GM21786 (cell line): ENCODE measurements at regions not wholly inside any gene's neighbourhood (a gene's known extent, or its start where the extent isn't known, plus 50 kb on each side); places are given as distances from the start of the nearest gene placed in this dataset.

Experiments used
- ATAC-seq: cut with Tn5 transposase; IDR thresholded peaks from one replicate; pipeline ENCODE4 v1.9.1; 2021; ENCODE audit not compliant: unreplicated experiment

DNA sequence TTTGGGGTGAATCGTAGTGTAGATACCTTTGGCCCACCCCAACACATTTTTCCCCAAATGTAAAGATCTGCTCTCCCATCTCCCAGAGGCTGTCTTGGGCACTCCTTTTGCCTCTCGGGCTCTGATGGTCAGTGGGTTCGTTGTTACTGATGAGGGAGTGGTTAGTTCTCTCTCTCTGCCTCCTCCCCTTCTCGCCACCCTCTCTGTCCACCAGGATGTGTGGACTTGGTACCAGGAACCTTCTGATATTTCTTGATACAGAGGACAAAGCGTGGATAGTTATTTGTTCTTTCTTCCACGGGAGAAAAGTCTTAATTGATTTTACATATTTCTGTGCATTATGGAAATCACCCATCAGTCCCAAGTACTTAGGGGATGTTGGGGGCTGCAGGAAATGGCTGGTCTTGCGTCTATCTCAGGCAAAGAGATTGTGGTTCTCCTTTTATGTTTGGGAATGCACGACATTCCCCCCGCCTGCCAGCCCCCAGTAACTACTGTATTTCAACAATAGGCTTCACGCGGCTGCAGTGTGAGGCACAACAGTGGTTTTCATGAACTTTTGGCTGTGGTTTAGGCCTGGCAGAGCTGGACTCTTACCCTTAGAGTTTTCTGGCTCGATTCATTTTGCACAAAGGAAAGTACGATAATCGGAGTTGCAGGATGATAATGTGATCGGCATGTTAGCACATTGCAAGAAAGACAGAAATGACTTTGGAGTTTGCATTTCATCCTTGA, 79.0 kb upstream of the ZNF536 start:
- ATAC-seq = no peak

DNA sequence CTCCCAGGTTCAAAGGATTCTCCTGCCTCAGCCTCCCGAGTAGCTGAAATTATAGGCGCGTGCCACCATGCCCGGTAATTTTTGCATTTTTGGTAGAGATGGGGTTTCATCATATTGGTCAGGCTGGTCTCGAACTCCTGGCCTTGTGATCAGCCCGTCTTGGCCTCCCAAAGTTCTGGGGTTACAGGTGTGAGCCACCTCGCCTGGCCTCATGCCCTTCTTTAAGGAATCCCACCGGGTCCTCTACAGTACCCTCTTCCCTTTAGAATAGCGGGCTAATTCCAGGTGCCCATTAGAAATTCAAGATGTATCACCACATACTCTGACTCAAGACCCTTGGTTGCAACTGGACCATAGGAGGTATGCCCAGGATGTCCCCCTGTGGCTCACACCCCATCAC, 74.2 kb upstream of the ZNF536 start:
- no peak for ATAC-seq

DNA sequence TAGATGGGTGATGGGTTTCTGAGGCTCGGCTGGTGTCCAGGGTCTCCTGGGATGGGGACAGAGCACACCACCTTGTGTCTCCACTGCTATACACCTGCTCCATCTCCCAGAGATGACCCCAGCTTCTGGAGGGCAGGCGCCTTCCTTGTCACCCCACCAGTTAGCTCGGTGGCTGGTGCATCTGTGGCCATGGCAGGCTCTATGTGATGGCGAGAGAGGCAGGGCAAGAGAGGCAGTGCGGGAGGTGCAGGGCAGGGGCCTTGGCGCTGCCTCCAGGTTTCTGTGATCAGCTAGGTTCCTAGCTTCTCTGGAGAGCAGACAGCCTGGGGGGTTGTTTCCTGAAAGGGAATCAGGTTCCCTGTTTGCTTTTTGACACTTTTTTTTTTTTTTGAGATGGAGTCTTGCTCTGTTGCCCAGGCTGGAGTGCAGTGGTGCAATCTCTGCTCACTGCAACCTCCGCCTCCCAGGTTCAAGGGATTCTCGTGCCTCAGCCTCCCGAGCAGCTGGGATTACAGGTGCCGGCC, 69.0 kb upstream of the ZNF536 start:
- ATAC-seq = no peak

DNA sequence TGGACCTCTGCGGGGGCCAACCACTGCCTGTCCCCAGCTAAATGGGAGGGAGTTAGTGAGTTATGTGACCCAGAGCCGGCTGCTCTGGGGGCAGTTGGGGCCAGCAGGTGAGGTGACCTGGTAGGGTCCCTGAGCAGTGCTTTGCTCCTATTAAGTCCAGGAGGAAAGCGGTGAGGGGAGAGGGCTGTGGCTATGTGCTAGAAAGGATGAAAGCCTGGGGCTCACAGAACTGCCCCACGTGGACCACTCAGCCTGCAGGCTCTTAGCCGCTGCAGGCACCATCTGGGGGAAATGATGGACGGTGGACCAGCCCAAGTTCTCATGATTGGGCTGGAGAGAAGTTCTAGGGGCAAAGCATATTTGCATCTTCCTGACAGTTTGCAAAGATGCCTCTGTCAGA, 67.6 kb upstream of the ZNF536 start:
- ATAC-seq = no peak

DNA sequence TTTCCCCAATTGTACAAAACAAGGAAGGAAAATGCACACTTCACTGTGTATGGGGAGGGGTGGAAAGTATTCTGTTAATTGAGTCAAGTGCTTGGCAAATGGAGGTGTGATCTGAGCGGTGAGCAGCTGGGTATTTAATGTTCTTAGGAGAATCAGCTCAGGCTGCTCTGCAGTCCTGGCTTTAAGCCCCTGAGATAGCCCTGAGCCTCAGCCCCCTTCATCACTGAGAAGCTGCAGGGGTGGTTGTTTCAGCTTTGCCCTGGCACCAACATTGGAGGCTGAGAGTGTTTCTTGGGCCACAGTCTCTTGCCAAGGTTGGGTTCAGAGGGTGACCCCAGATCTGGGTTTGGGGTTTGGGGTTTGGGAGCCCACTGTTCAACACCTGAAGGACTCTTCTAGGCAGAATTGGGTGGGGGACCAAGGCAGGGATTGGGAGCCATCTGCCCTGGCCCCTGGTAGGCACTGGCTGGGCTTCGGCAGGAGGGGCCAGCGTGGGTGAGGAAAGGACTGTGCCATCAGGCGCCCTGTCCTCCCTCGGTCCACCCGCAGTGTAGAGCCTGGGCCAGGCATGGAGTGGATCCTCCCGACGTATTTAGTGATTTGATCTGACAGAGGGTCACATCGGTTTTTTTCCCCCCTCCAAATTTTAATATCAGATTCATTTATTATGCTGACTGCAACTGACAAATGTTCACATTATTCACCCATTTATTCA, 66.7 kb upstream of the ZNF536 start:
- no peak for ATAC-seq

DNA sequence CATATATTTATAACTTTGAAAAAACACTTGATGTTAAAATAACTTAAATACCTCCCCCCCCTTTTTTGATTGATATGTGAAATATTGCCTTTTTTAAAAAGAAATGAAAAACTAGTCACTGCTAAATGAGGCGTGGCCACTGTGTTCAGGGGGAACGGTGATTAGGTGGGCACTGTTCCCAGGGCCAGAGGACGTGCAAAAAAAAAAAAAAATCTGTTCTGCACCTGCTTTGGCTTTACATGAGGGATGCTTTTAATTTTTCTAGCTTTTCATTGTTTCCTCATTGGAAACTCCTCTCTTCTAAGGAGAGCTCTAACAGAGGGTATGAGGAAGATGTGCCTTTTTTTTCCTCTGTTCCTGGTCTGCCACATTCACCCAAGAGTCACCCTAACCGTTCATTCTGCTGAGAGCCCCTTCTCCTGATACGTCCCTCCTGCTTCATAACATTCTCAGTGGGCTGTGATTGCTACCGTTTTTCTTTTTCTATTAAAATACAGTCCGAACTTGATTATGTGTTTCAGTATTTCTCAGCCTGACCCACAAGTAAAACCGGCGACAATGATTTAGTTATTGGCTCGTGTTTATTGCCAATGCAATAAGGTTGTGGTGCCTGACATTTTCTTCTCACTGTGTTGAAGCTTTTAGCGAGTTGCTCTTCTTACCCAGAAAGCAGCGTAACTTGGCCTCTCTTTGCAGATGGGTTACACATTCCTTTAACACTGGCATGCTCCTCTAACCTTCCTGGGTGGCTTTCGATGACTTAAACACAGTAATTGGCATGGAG, 64.8 kb upstream of the ZNF536 start:
- no peak for ATAC-seq

DNA sequence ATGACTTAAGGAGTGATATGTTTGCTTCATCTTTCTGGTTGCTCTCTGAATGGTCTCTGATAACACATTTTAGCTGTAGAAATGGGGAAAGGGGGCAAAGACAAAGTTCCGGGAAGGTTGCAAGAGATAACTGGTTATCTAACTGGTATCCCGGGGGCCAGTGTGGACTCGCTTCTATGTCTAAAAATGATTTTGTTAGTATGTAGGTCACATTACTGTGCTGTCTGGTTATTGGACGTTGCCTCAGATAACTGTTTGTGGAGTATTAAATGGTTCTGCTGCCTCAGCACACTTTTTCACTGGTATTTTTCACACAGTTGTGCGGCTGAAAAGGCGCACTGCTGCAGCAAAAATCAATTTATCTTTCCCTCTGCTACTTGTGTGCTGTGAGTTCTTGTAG, 63.0 kb upstream of the ZNF536 start:
- no peak for ATAC-seq

DNA sequence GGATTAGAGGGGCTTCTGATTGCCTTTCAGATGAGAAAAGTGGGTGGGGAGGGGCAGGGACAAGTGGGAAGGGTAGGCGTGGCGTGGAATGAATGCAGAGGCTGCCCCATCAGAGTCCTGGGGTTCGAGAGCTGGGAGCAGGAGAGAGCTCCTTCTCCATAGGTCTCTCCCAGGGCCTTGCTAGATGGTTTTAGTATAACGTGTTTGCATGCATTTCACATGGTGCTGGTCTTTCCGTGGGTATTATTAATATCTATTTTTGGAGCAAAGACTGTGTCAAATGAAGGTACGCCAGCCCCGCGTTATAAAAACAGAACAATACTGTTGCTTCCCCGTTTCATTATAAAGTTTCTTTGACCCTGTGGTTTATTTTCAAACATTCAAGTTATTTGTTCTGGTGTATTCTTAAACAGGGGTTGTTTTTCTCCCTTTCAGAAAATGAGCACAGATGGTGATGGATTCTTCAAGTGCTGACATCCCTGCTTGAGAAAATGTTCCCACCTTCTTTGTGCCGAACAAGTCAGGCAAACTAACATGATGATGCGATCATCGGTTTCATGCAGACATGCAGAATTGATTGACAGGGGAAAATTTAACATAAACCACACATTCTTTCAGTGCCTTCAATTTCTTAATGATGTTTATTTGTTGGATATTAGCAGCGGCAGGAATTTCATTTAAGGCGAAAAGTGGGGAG, 62.1 kb upstream of the ZNF536 start:
- ATAC-seq = no peak

DNA sequence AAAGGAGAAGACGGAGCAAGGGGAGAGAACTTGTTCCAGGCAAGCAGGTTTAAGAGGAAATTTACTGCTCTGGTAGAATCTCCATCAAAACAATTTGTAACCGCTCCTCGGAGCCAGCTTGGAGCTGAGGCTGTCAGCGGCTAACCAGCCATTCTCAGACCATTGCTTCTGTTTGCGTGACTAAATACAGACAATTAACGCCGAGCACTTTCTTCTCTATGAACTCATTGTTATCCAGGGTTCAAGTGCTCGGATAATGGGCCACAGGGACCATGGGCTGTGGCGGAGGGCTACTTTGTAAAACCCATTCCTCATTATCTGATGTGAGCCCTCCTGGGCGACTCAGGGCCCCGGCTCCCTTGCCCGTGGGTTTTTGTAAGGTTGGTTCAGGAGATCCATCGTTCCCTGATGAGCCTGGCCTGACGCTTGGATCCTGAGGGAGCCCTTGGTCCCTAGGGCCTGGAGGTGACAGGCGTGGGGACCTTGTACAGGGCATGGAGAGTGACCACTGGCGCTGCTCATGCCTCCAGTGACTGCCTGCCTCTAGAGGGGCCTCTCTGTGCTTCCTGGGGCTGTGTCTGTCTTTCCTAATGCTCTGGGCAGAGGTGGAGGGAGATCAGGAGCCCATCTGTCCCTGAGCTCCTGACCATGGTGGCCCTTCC, 61.5 kb upstream of the ZNF536 start:
- ATAC-seq = no peak

DNA sequence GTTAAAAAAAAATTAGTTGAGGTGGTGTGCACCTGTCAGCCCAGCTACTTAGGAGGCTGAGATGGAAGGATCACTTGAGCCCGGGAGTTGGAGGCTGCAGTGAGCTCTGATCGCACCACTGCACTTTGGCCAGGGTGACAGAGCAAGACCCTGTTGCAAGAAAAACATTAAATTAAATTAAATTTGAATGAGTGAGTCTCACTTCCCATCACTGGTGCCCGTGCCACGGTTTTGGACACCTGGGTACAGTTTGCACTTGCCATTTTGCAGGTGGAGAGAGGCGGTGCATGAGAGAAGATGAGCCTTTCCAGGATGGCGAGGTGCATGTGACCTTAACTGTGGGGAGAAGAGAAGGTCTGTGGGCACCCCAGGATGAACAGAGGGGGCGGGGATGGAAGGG, 60.3 kb upstream of the ZNF536 start:
- ATAC-seq = no peak

DNA sequence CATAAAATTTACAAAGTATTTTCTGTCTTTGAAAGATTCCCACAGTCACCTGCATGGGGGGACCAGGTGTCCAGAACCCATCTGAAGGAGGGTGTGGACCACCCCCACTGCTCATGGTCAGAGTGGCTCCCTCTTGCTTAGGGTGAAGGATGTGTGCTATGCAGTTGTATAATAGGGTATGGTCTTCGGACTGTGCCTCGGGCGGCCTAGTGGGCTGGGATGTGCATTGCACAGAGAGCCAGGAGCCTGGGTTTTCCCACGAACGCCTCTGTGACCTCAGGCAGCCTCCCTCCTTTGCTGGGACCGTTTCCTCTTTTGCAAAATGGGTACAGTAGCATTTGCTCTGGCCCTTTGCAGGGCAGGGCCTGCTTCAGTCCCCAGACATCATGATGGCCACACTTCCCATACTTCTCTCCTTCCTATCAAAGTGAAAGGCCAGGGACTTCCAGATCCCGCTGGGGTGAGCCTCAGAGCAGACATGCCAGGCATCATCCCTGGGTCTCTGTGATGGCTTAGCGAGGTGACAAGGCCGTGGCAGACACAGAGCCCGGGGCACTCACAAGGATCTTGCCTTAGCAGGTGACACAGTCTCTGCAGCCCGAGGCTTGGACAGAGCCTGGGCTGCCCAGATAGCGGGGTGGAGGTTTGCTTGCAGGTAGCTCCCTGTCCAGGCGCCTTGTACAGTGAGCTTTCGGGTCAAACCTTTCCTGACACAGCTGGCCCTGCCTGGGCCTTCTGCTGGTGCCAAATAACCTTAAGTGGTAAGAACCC, 59.4 kb upstream of the ZNF536 start:
- no peak for ATAC-seq

DNA sequence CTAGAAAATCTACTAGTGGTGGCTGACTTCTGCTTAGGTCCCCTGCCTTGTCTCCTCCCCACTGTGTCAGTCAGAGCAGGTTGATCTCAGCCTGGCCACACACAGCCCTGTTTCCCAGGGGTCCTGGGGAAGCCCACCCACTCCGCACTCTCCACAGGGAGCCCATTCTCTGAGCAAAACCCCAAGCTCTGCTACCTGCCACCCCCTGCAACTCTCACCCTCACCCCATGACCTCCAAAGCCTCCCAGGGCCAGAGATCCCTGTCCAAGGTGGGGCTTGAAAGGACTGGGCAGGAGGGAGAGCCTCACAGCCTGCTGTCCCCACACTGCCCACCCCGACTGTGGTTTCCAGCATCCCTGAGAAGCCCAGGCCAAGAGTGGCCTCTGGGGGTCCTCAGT, 58.8 kb upstream of the ZNF536 start:
- ATAC-seq = no peak

DNA sequence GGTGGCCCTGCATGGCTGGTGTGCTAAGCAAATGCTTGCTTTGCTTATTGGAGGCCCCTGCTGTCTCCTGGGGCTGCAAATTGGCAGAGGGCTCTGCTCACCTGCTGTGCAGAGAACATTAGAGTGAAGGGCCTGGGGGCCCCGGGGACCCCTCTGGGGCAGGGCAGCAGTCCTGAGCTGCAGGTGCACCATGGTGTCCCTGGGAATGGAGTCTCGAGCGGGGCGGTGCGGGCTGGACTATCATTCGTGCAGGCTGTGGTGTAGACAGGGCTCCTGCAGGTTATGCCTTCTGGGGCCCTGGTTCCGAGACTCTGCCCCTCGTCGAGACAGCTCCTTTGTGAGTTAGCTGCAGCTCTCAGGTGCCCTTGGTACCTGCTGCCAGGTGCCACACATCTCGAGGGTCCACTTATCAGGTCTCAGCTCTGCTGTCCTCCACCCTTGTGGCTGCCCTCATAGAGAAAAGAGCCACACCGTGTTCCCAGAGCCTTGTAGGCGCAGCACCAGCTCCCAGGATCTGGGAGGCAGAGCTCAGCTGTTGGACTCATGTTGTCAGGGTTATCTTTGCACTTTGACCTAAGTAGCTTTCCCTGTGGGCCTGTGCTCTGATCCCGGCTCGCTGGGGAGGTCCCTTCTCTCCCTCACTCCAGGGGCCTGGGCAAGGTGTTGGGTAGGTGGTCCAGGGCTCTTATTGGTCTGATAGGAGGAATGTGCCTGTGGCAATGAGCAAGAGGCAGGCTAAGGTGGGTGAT, 58.0 kb upstream of the ZNF536 start:
- no peak for ATAC-seq

DNA sequence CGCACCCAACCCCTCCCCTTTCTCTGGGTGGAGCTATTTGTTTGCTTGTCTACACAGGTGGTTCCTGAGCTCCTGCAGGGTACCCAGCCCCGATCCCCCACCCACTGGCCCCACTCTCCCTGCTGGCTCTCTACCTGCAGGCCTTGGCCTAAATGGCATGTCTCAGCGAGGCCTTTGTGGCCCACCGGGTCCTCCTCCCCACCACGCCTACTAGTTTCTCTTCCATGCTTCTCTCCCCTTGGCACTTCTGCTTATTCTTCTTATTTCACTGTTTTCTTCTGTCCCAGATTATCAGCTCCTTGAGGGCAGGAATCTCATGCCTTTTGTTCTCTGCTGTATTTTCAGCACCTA, 57.4 kb upstream of the ZNF536 start:
- no peak for ATAC-seq

DNA sequence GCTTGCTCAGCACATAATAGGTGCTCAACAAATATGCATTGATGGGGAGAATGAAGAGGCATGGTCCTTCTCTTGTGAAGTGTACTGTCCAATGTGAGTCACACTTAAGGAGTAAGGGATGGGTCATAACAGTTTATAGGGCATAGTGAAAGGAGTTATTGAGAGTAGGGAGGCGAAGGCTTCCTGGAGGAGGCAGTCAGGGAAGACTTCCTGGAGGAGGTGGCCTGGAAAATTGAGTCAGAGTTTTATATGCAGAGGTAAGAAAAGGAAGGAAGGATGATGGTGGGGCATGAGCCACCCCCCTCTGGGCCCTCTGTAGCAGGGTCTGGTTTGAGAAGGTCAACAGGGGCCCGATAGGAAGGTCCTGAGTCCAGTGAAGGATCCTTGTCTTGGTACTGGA, 57.0 kb upstream of the ZNF536 start:
- no peak for ATAC-seq

DNA sequence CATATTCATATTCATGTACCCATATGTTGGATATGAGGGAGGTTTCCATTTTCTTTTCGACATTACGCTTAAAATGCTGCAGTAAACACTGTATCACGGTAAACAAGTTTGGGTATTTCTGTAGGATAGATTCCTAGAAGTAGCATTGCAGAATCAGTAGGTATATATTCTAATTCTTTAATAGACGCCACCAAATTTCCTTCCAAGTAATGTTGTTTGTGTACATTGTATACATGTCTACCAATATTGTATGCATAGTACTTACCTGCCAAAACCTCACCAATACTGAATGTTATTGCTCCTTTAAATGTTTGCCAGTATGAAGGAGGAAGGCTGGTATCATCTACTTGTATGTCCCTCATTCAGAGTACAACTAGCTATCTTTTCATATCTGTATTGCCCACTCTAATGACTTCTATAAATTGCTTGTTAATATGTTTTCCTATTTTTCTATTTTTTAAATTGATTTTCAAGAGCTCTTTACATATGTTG, 56.1 kb upstream of the ZNF536 start:
- ATAC-seq = no peak

DNA sequence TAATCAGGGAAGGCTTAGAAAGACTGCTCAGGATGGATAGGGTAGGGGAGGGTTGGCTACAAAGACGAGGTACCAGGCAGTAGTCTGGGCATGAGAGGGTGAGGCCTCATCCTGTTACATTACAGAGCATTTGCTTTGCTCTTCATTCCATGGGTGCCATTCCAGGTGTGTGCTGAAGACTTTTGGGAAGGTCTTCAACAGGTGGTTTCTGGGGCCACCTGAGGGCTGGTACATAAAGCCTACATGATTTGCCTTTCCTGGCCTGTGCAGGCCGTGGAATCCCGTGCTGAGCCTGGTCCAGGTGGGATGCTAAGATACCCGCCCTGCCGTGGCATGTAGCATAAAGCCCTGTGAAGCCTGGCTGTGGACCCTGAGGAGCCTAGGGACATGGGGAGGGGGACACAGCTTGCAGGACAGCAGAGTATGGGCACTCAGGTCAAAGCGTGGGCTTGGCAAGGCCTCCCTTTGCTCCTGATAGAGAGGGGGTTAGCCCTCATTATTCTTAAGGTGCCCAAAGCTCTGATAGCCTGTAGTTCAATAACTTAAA, 55.6 kb upstream of the ZNF536 start:
- ATAC-seq = no peak

DNA sequence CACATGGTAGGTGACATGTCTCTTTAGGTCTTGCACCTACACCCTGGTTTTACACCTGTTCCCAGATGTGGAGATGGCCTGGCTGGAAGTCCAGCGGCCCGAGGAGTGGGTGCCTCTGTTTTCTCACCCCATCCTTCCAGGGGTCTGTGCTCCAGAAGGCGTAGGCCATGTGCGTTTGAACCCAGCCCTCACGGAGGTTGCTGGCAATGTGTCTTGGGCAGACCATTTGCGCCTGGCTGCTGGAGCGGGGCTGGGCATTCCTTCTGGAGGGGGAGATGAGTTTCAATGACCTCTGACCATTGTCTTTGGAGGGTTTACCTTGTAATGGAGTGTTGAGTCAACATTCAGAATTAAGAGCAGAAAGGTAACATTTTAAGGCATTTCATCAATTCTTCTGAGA, 54.8 kb upstream of the ZNF536 start:
- ATAC-seq = no peak

DNA sequence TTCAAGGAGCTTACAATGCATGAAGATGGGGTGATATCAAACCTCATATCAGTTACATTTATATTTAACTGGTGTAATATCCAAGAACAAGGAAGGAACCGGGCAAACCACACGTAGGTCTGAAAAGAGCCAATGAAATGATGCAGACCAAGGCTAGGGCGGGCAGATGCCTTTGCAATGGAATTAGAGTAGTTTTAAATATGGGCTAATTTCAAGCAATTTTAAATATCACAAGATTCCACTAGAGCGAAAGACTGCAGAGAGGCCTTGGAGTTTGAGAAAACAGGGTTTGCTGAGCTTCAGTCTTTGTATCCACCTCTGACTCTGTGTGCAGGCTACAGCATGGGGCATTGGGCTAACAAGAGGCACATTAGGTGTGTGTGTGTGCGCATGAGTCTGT, 53.9 kb upstream of the ZNF536 start:
- no peak for ATAC-seq
